Neuronal stem cell (in vitro differentiated cells): ENCODE measurements at regions not wholly inside any gene's neighbourhood (a gene's known extent, or its start where the extent isn't known, plus 50 kb on each side); places are given as distances from the start of the nearest gene placed in this dataset.

Experiments used
- DNase-seq: peaks from one replicate; pipeline ENCODE4 v3.0.0-alpha.2; 2013; ENCODE audit warnings: low spot score
- H2AFZ ChIP-seq: one replicate; pipeline ENCODE4 v1.6.1; 2013; ENCODE audit warnings: mild to moderate bottlenecking, low read length, inconsistent platforms
- H2AK5ac ChIP-seq: 2 replicates; pipeline ENCODE4 v1.6.1; 2013; ENCODE audit warnings: low read depth, mild to moderate bottlenecking, inconsistent platforms, low read length, moderate library complexity, mixed read lengths
- H2BK120ac ChIP-seq: 2 replicates; pipeline ENCODE4 v1.6.1; 2013; ENCODE audit warnings: low read depth, mild to moderate bottlenecking, inconsistent platforms, low read length, moderate library complexity, mixed read lengths
- H2BK12ac ChIP-seq: one replicate; pipeline ENCODE4 v1.6.1; 2013; ENCODE audit warnings: low read length, inconsistent platforms
- H2BK15ac ChIP-seq: 2 replicates; pipeline ENCODE4 v1.6.1; 2013; ENCODE audit warnings: mild to moderate bottlenecking, low read length, inconsistent platforms, mixed read lengths
- H2BK5ac ChIP-seq: one replicate; pipeline ENCODE4 v1.6.1; 2013; ENCODE audit warnings: inconsistent platforms, mild to moderate bottlenecking, low read length, moderate library complexity
- H3K14ac ChIP-seq: one replicate; pipeline ENCODE4 v1.6.1; 2013; ENCODE audit warnings: low read length, inconsistent platforms
- H3K18ac ChIP-seq: 2 replicates; pipeline ENCODE4 v1.6.1; 2013; ENCODE audit warnings: low read length, inconsistent platforms
- H3K23ac ChIP-seq: 2 replicates; pipeline ENCODE4 v1.6.1; 2013; ENCODE audit warnings: low read depth, mild to moderate bottlenecking, mixed read lengths, low read length, inconsistent platforms; ENCODE audit not compliant: poor library complexity
- H3K27ac ChIP-seq: replicated peaks from 3 replicates; pipeline ENCODE4 v1.5.1; 2013; ENCODE audit warnings: low read length, inconsistent platforms
- H3K27me3 ChIP-seq, 3 experiments: 2 replicates each; pipeline ENCODE4 v1.6.1; 2013; ENCODE audit warnings: low read length in 3 of 3, mild to moderate bottlenecking in 2 of 3, inconsistent platforms in 1 of 3, low read depth in 1 of 3, mixed read lengths in 1 of 3, moderate library complexity in 1 of 3; ENCODE audit not compliant: control insufficient read depth in 3 of 3, insufficient read depth in 3 of 3
- H3K36me3 ChIP-seq, 2 donors: replicated peaks in 1 of 2; 2 replicates each; pipeline ENCODE4 v1.6.1; 2013; ENCODE audit warnings: low read length in 2 of 2; ENCODE audit not compliant: control insufficient read depth in 2 of 2, insufficient read depth in 2 of 2
- H3K4ac ChIP-seq: 2 replicates; pipeline ENCODE4 v1.6.1; 2013; ENCODE audit warnings: inconsistent platforms, mild to moderate bottlenecking, low read length, moderate library complexity
- H3K4me1 ChIP-seq, 2 donors: 1 replicate in 1 of 2; 2 replicates in 1 of 2; pipeline ENCODE4 v1.6.1; 2013; ENCODE audit warnings: low read length in 2 of 2, low read depth in 1 of 2; ENCODE audit not compliant: control insufficient read depth in 2 of 2, insufficient read depth in 1 of 2
- H3K4me2 ChIP-seq: one replicate; pipeline ENCODE4 v1.6.1; 2013; ENCODE audit warnings: mild to moderate bottlenecking, low read length, inconsistent platforms; ENCODE audit not compliant: insufficient read depth, poor library complexity, severe bottlenecking
- H3K4me3 ChIP-seq, 2 donors: 2 replicates each; pipeline ENCODE4 v1.5.1; 2013; ENCODE audit warnings: low read length in 2 of 2, mild to moderate bottlenecking in 2 of 2, inconsistent platforms in 1 of 2, moderate library complexity in 1 of 2
- H3K79me1 ChIP-seq: one replicate; pipeline ENCODE4 v1.6.1; 2013; ENCODE audit warnings: low read depth, mild to moderate bottlenecking, inconsistent platforms, low read length, moderate library complexity
- H3K9ac ChIP-seq: one replicate; pipeline ENCODE4 v1.6.1; 2013; ENCODE audit warnings: mild to moderate bottlenecking, low read depth, low read length, inconsistent platforms; ENCODE audit not compliant: poor library complexity
- H3K9me3 ChIP-seq, 2 donors: replicated peaks in 1 of 2; 2 replicates each; pipeline versions ENCODE3 to v1.6.1; 2013; ENCODE audit warnings: low read length in 2 of 2, mild to moderate bottlenecking in 2 of 2, inconsistent platforms in 1 of 2, low read depth in 1 of 2, mixed read lengths in 1 of 2, moderate library complexity in 1 of 2; ENCODE audit not compliant: control insufficient read depth in 2 of 2, insufficient read depth in 1 of 2
- H4K8ac ChIP-seq: one replicate; pipeline ENCODE4 v1.6.1; 2013; ENCODE audit warnings: low read depth, mild to moderate bottlenecking, inconsistent platforms, low read length, moderate library complexity
- H4K91ac ChIP-seq: one replicate; pipeline ENCODE4 v1.6.1; 2013; ENCODE audit warnings: low read length, low read depth, mild to moderate bottlenecking, inconsistent platforms; ENCODE audit not compliant: poor library complexity
- WGBS, 2 donors: extraction: QIAGEN DNeasy Blood & Tissue Kit; methylation state at CpG; one replicate each; pipeline ENCODE4 v1.1.7; 2013; ENCODE audit warnings: missing lambda C conversion rate in 2 of 2, mixed read lengths in 1 of 2; ENCODE audit not compliant: insufficient read length in 2 of 2, insufficient replicate concordance in 1 of 2; ENCODE audit errors: extremely low coverage in 2 of 2; 5-methylcytosine and 5-hydroxymethylcytosine counted together

- H3K9ac ChIP-seq: no peak overlapping the region
- H2BK120ac ChIP-seq: no peak overlapping the region
- H2AFZ ChIP-seq: no peak overlapping the region
- no peak overlapping the region for H3K27ac ChIP-seq
- H3K27me3 ChIP-seq: no peaks in the 10 kb centered on the region
- no peaks in the 10 kb centered on the region for H3K4me1 ChIP-seq
- DNase-seq: no peak
- H2BK15ac ChIP-seq: no peak overlapping the region
- no peak overlapping the region for H3K4ac ChIP-seq
- H3K14ac ChIP-seq: no peak overlapping the region
- H3K4me3 ChIP-seq: no peak overlapping the region
- no peak overlapping the region for H2BK12ac ChIP-seq
- no peak overlapping the region for H3K4me2 ChIP-seq
- H2AK5ac ChIP-seq: no peak overlapping the region
- H4K91ac ChIP-seq: no peak overlapping the region
- no peak overlapping the region for H2BK5ac ChIP-seq
- no peak overlapping the region for H3K23ac ChIP-seq
- no peaks in the 10 kb centered on the region for H3K79me1 ChIP-seq
- no peak overlapping the region for H4K8ac ChIP-seq
- no CpG with 5 or more reads among the region's 3 CpGs for WGBS, 2 donors
- H3K18ac ChIP-seq: no peak overlapping the region
- peaks cover 0 to 9% of the 10 kb centered on the region in 2 donors for H3K9me3 ChIP-seq
- no peaks in the 10 kb centered on the region for H3K36me3 ChIP-seq
These were observed 224.7 kb downstream of the INHBA start for GRCh38 chr7:41478187-41478586.

DNA sequence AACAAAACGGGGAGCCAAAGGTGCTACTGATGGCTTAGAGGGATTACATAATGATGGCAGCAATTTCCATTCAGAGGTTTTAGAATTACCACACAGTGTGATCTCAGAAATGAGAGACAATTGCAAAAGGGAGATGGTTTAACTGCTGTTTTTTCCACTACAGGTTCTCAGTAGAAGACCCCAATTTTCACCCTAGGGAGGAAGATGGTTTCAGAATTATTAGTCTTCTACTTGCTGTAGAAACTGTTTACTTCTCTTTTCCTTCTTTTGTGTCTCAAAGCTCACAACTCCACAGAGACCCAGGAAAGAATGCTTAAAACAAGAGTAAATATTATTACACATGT, 226.5 kb downstream of the INHBA start:
- Histone ChIP-seq H3K4me3 (no peak overlapping the region), H2BK12ac (no peak overlapping the region), H2BK120ac (no peak overlapping the region), H3K79me1 (no peaks in the 10 kb centered on the region), H3K4me2 (no peak overlapping the region), H2BK15ac (no peak overlapping the region), H3K27ac (no peak overlapping the region), H3K36me3 (no peaks in the 10 kb centered on the region), H3K14ac (no peak overlapping the region), H2BK5ac (no peak overlapping the region), H3K23ac (no peak overlapping the region), H3K9me3 (peaks cover 0 to 9% of the 10 kb centered on the region in 2 donors), H3K27me3 (no peaks in the 10 kb centered on the region), H4K8ac (no peak overlapping the region), H3K18ac (no peak overlapping the region), H2AK5ac (no peak overlapping the region), H3K4ac (no peak overlapping the region), H3K9ac (no peak overlapping the region), H3K4me1 (no peaks in the 10 kb centered on the region), H2AFZ (no peak overlapping the region), H4K91ac (no peak overlapping the region)
- no peak for DNase-seq
- no CpG with 5 or more reads among the region's 1 CpG for WGBS, 2 donors

DNA sequence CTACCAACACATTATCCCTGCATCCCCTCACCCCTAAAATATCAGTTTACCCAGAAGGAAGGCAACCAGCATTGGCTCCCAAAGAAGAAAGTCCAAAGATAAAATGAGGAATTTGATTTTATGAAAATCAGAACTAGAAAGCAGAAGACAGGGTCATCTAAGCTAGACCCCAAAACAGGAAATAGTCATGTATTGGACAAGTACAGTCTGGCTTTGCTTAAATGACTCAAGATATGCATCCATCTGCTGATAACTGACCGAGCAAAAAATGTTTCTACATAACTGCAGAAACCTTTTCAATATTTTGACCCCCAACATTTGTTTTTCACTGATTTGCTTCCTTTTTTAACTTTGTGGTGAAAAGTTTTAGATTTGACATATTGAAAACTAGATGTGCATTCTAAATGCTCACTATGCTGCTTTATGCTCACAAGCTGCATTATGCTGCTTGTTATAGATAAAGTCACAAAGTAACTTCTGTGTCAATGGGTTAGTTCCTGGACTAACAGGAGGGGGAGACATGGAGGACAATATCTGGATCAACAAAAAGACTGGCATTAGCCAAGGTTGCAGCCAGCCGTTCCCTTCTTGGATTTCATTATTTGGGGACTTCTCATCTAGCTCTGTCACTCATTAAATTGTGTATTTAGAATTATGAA, 227.0 kb downstream of the INHBA start:
- Histone ChIP-seq H2AK5ac (no peak overlapping the region), H3K4me3 (no peak overlapping the region), H2BK5ac (no peak overlapping the region), H3K9ac (no peak overlapping the region), H3K14ac (no peak overlapping the region), H3K36me3 (no peaks in the 10 kb centered on the region), H2BK15ac (no peak overlapping the region), H3K27ac (no peak overlapping the region), H2BK12ac (no peak overlapping the region), H3K4me2 (no peak overlapping the region), H3K18ac (no peak overlapping the region), H3K23ac (no peak overlapping the region), H3K79me1 (no peaks in the 10 kb centered on the region), H4K8ac (no peak overlapping the region), H3K4ac (no peak overlapping the region), H3K9me3 (peaks cover 0 to 8% of the 10 kb centered on the region in 2 donors), H2BK120ac (no peak overlapping the region), H3K27me3 (no peaks in the 10 kb centered on the region), H4K91ac (no peak overlapping the region), H3K4me1 (no peaks in the 10 kb centered on the region), H2AFZ (no peak overlapping the region)
- no CpG with 5 or more reads among the region's 2 CpGs for WGBS, 2 donors
- DNase-seq: no peak

DNA sequence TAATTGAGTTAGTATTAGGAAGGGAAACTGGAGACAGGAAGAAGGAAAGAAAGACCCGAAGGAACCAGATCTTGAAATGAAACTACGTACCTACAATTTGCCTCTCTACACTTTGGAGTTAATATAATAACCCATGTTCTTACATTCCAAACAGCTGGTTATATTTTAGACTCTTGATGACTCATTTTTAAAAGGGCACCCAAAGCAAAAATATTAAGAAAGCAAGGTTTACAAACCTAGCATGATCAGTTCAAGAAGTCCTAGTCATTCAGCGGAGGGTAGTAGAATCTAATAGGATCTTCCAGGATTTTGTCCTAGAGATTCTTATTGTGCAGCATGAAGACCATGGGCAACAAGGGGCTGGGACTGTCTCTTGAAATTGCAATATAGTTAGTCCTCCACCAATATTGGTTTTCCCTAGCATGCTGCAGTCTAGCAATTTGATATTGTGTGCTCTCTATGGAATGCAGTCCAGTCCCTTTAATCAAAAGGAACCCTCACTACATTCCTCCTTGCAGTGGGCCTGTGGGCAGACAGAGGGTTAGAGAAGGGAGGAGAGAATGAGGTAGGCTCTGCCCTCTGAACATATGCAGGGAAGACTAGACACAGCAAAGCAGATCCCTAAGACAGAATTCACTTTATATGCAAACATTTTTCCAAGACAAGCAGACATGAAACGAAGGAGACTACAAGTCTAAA, 230.3 kb downstream of the INHBA start:
- H3K27ac ChIP-seq: no peak overlapping the region
- no peak overlapping the region for H3K23ac ChIP-seq
- H3K18ac ChIP-seq: no peak overlapping the region
- H3K4ac ChIP-seq: no peak overlapping the region
- no peak overlapping the region for H2BK12ac ChIP-seq
- H3K4me1 ChIP-seq: no peaks in the 10 kb centered on the region
- no peak overlapping the region for H2BK15ac ChIP-seq
- H2AFZ ChIP-seq: peak overlapping the region; percentile 43
- H3K4me2 ChIP-seq: no peak overlapping the region
- H4K91ac ChIP-seq: no peak overlapping the region
- H3K79me1 ChIP-seq: no peaks in the 10 kb centered on the region
- H3K27me3 ChIP-seq: no peaks in the 10 kb centered on the region
- no peak for DNase-seq
- no peak overlapping the region for H3K4me3 ChIP-seq
- H3K36me3 ChIP-seq: no peaks in the 10 kb centered on the region
- no peak overlapping the region for H3K9ac ChIP-seq
- H4K8ac ChIP-seq: no peak overlapping the region
- no peak overlapping the region for H2BK5ac ChIP-seq
- no CpG with 5 or more reads among the region's 4 CpGs for WGBS, 2 donors
- H3K14ac ChIP-seq: no peak overlapping the region
- no peak overlapping the region for H2BK120ac ChIP-seq
- no peak overlapping the region for H2AK5ac ChIP-seq
- no peaks in the 10 kb centered on the region for H3K9me3 ChIP-seq
